ENCODE measurements at regions not wholly inside any gene's neighbourhood (a gene's known extent, or its start where the extent isn't known, plus 50 kb on each side); places are given as distances from the start of the nearest gene placed in this dataset.

DNA sequence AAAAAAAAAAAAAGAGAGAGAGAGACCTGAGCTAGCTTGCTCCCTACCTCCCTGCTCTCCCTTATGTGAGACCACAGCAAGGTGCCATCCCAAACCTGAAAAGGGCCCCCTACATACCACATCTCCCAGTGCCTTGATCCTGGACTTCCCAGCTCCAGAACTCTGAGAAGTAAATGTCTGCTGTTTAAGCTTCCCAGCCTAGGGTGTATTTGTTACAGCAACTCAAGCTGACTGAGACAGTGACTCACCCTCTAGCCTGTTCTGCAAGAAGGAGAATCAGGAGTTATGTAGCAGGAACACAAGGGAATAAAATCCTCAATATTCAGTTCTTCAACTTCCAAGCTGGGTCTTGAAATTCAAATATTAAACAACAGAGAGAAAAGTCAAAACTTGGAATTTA, 52.1 kb upstream of the TMEM72 start:
- no peak for TF ChIP-seq POLR2A (IDR thresholded peaks at IDR 0.05; ENCODE audit: low read depth, low read length)
- TF ChIP-seq POLR2AphosphoS5 (IDR thresholded peaks at IDR 0.05; ENCODE audit: low read depth, low read length), result no peak

Data from GM12891 (cell line).